ENCODE measurements at regions not wholly inside any gene's neighbourhood (a gene's known extent, or its start where the extent isn't known, plus 50 kb on each side); places are given as distances from the start of the nearest gene placed in this dataset.

DNA sequence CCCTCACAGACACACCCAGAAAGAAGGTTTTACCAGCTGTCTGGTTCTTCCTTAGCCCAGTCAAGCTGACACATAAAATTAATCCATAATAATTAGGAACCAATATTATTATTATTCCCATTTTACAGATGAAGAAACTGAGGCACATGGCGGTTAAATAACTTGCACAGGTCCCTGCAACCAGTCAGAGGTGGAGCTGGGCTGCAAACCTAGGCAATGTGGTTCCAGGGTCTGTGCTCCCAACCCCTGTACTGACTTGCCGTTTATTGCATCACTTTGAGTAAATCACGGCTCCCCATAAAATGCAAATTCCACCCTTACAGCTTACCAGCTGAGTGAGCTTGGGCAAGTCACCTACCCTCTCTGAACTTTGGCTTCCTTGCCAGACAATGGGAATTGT, 179.2 kb upstream of the POU3F1 start:
- FAIRE-seq: no peak
- TF ChIP-seq, protein P1, sequence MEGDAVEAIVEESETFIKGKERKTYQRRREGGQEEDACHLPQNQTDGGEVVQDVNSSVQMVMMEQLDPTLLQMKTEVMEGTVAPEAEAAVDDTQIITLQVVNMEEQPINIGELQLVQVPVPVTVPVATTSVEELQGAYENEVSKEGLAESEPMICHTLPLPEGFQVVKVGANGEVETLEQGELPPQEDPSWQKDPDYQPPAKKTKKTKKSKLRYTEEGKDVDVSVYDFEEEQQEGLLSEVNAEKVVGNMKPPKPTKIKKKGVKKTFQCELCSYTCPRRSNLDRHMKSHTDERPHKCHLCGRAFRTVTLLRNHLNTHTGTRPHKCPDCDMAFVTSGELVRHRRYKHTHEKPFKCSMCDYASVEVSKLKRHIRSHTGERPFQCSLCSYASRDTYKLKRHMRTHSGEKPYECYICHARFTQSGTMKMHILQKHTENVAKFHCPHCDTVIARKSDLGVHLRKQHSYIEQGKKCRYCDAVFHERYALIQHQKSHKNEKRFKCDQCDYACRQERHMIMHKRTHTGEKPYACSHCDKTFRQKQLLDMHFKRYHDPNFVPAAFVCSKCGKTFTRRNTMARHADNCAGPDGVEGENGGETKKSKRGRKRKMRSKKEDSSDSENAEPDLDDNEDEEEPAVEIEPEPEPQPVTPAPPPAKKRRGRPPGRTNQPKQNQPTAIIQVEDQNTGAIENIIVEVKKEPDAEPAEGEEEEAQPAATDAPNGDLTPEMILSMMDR (IDR thresholded peaks at IDR 0.05; ENCODE audit: insufficient read depth, missing control alignments): no peak

DNA sequence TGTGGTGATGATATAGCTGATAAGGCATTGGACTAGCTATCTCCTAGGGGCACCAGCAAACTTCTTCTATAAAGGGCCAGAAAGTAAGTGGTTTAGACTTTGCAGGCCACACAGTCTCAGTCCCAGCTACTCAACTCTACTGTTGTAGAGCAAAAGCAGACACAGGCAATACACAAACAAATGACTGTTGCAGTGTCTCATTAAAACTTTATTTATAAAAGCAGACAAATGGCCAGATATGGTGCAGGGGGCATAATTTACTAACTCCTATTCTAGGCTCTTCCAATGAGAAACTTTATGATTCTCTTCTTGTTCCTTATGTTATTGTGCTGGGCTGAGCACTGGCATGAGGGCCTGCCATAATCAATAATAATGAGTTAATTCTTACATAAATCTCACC, 176.8 kb upstream of the POU3F1 start:
- FAIRE-seq (no peak), DNase-seq (ENCODE audit: insufficient read length, low spot score) (no peak)
- TF ChIP-seq, protein P1 (IDR thresholded peaks at IDR 0.05; ENCODE audit: insufficient read depth, missing control alignments): no peak

More for the DNA sequence above, 179.2 kb upstream of the POU3F1 start:
- DNase-seq (ENCODE audit: insufficient read length, low spot score): no peak

DNA sequence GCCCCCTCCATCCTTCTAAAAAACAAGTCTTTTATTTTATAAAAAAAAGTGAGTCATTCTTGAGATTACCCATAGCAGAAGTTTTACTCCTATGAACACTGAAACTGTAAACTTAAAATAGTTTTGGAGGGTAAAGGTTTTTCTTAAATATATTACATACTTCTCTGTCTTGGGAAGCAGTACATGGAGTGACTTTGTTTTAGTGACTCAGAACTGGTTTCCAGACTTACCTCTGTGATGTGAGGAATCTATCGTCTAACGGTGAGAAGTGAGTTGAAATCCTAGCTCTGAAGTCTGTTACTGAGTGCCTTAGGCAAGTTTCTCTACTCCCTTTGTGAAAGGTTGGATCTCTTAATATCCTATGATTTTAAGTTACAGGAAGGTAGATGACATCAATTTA, 176.3 kb upstream of the POU3F1 start:
- no peak for DNase-seq (ENCODE audit: insufficient read length, low spot score)
- FAIRE-seq: no peak
- TF ChIP-seq, protein P1 (IDR thresholded peaks at IDR 0.05; ENCODE audit: insufficient read depth, missing control alignments): no peak

DNA sequence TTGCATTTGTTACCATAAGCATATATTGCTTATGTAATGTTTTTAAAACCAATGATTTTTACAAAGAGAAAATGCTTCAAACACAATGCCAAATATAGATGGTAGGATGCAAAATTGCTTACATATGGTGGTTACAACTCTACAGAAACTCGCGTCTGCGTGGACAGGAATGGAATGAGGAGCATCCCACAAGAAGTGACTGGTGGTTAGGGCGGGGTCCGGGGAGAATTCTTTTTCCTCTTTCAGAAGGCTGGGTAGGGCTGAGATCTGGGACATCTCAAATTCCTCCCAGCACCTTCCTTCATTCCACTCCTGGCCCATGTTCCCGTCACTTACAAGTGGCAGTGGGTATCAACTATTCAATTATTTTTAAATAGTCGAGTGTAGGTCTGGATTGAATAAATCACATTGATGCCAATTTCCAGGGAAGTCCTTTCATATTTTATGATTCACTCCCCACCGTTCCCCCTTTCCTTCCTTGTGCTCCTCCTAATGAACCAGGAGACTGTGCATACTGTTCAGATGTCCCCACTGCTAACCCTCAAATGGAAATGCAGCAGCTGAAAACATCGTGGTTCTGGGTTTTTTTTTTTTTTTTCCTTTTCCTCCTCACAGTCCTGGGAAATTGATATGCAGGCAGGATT, 174.5 kb upstream of the POU3F1 start:
- FAIRE-seq (no peak), DNase-seq (ENCODE audit: insufficient read length, low spot score) (no peak)
- TF ChIP-seq, protein P1 (IDR thresholded peaks at IDR 0.05; ENCODE audit: insufficient read depth, missing control alignments): no peak

DNA sequence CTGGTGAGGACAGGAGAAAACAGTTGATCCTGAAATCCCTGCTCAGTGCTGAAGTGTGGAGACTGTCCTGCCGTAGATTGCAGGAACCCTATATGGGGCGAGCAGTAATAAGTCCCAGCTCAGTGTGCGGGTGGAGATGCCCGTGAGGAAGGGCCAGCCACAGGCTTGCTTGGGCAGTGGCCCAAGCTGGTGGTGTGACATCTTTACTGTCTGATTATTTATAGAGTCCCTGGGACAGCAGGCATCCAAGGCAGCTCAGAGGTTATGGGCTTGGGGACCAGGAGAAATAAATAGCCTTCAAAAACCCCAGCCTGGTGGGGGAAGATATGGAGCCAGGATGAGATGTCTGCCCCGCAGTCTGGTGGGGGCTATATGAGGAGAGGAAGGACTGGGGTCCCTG, 170.7 kb upstream of the POU3F1 start:
- TF ChIP-seq, protein P1 (IDR thresholded peaks at IDR 0.05; ENCODE audit: insufficient read depth, missing control alignments): no peak
- DNase-seq (ENCODE audit: insufficient read length, low spot score) (no peak), FAIRE-seq (no peak)

DNA sequence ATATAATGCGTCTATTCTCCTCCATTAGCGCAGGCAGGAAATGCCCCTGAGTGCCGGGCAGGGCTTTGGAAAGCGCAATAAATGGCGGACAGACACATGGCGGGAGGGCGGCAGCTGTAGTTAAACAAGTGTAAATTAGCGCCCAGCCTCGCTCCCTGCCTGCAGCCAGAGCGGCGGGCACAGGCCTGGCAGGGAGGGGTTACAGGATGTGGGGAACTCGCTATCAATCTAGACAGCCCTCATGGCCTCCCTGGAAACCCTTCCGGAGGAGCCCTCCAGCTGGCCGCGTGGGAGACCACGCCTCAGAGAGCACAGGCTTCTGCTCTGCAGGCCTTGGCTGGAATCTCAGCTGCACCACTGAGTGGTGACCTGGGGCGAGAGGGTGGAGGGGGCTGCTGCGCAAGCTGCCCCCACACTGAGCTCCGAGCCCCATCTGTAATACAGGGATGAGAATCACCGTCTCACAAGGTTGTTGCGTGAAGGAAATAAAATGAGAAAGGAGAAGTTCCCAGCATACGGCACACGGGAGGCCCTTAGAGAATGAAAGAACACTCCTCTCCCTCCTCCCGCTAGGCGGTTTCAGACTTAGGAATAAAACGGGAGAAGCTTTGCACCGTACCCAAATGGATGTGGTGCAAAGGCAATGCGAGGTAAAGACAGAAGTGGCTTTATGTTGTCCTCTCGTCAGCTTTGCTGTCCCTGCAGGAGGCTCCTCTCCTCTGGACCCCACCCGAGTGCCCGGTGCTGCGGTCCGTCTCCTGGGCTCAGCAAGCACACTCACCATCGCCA, 167.2 kb upstream of the POU3F1 start:
- TF ChIP-seq, protein P1 (IDR thresholded peaks at IDR 0.05; ENCODE audit: insufficient read depth, missing control alignments): no peak
- DNase-seq (ENCODE audit: insufficient read length, low spot score) (no peak), FAIRE-seq (no peak)

DNA sequence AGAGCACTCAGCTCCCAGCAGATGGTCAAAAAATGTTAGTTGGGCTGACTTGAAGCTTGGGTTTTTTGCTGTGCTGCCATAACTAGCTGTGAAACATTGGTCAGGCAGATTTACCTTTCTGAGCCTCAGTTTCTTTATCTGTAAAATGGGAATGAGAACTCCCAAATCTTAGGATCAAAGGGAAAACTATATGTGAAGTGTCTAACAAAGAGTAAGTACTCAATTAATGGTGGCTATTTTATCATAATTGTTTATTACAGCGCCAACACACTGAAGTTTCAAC, 164.2 kb upstream of the POU3F1 start:
- TF ChIP-seq, protein P1 (IDR thresholded peaks at IDR 0.05; ENCODE audit: insufficient read depth, missing control alignments): no peak
- FAIRE-seq: no peak
- no peak for DNase-seq (ENCODE audit: insufficient read length, low spot score)

Data from D721Med (cell line).